AG04450 (cell line): ENCODE measurements at regions not wholly inside any gene's neighbourhood (a gene's known extent, or its start where the extent isn't known, plus 50 kb on each side); places are given as distances from the start of the nearest gene placed in this dataset.

Experiments
- CTCF ChIA-PET: fragments of 300-600, 350-600 bp; formaldehyde crosslinking; extraction: SDS; loops from one replicate; lab custom pipeline; 2022; ENCODE audit warnings: antibody characterized with exemption, inconsistent platforms; lab: Charles Lee
- POLR2A ChIA-PET: fragments of 350-600 bp; formaldehyde crosslinking; extraction: SDS; loops from one replicate; lab custom pipeline; 2021; ENCODE audit warnings: antibody characterized with exemption, inconsistent platforms; lab: Yijun Ruan, JAX
- DNase-seq: peaks from one replicate; pipeline ENCODE4 v3.0.0-alpha.2; 2011; ENCODE audit warnings: low read depth, low spot score
- H3K27ac ChIP-seq: one replicate; pipeline ENCODE4 v1.5.1; 2012; ENCODE audit warnings: low read depth, low read length, control low read depth
- H3K27me3 ChIP-seq: one replicate; pipeline ENCODE4 v1.6.0; 2012; ENCODE audit warnings: low read length; ENCODE audit not compliant: control insufficient read depth, insufficient read depth
- H3K4me3 ChIP-seq: 2 replicates; pipeline ENCODE4 v1.5.1; 2011; ENCODE audit warnings: mild to moderate bottlenecking, low read depth, low read length, control low read depth
- H3K9me3 ChIP-seq: 2 replicates; pipeline ENCODE4 v1.5.1; 2012; ENCODE audit warnings: low read length; ENCODE audit not compliant: control insufficient read depth, insufficient read depth
- CTCF ChIP-seq: IDR thresholded peaks from 2 replicates; pipeline ENCODE4 v1.5.1; 2011; ENCODE audit warnings: low read depth, low read length, control low read depth, inconsistent platforms

GRCh38 chr22:26828311-26828710 is 170.9 kb downstream of the MIAT start:
- no peak for DNase-seq
- TF ChIP-seq CTCF = no peak
- POLR2A ChIA-PET = no interaction called here
- H3K9me3 ChIP-seq = no peaks in the 10 kb centered on the region
- H3K27ac ChIP-seq = no peak overlapping the region
- H3K27me3 ChIP-seq = peaks cover 21% of the 10 kb centered on the region
- CTCF ChIA-PET = no interaction called here
- no peak overlapping the region for H3K4me3 ChIP-seq

GRCh38 chr22:26830837-26831236 is 173.4 kb downstream of the MIAT start:
- no peak for TF ChIP-seq CTCF
- ChIA-PET POLR2A (no interaction called here), CTCF (no interaction called here)
- no peak for DNase-seq
- Histone ChIP-seq H3K27ac (no peak overlapping the region), H3K27me3 (peaks cover 15% of the 10 kb centered on the region), H3K9me3 (no peaks in the 10 kb centered on the region), H3K4me3 (no peak overlapping the region)

- CTCF ChIA-PET = no interaction called here
- POLR2A ChIA-PET = no interaction called here
- Histone ChIP-seq H3K9me3 (no peaks in the 10 kb centered on the region), H3K27me3 (peaks cover 27% of the 10 kb centered on the region), H3K27ac (no peak overlapping the region), H3K4me3 (no peak overlapping the region)
- no peak for DNase-seq
- no peak for TF ChIP-seq CTCF
Observed at GRCh38 chr22:26835023-26835422, 177.6 kb downstream of the MIAT start.

GRCh38 chr22:26835929-26836528 is 178.6 kb downstream of the MIAT start:
- POLR2A ChIA-PET = no interaction called here
- H3K4me3 ChIP-seq = no peak overlapping the region
- no peak for DNase-seq
- H3K27ac ChIP-seq = no peak overlapping the region
- CTCF ChIA-PET = interaction anchor here (0.6 to 1.2 kb wide), 2 partner anchors 10 to 69 kb away, joined by 3 to 6 read pairs; no protein-coding TSS in a partner anchor
- peak; percentile 57 for TF ChIP-seq CTCF
- peaks cover 32% of the 10 kb centered on the region for H3K27me3 ChIP-seq
- H3K9me3 ChIP-seq = no peaks in the 10 kb centered on the region

- Histone ChIP-seq H3K9me3 (no peaks in the 10 kb centered on the region), H3K27me3 (peaks cover 34% of the 10 kb centered on the region), H3K27ac (no peak overlapping the region), H3K4me3 (no peak overlapping the region)
- ChIA-PET CTCF (no interaction called here), POLR2A (no interaction called here)
- DNase-seq = no peak
- no peak for TF ChIP-seq CTCF
Observed at GRCh38 chr22:26837784-26838470, 180.5 kb downstream of the MIAT start.
